ENCODE measurements at regions not wholly inside any gene's neighbourhood (a gene's known extent, or its start where the extent isn't known, plus 50 kb on each side); places are given as distances from the start of the nearest gene placed in this dataset.

DNA sequence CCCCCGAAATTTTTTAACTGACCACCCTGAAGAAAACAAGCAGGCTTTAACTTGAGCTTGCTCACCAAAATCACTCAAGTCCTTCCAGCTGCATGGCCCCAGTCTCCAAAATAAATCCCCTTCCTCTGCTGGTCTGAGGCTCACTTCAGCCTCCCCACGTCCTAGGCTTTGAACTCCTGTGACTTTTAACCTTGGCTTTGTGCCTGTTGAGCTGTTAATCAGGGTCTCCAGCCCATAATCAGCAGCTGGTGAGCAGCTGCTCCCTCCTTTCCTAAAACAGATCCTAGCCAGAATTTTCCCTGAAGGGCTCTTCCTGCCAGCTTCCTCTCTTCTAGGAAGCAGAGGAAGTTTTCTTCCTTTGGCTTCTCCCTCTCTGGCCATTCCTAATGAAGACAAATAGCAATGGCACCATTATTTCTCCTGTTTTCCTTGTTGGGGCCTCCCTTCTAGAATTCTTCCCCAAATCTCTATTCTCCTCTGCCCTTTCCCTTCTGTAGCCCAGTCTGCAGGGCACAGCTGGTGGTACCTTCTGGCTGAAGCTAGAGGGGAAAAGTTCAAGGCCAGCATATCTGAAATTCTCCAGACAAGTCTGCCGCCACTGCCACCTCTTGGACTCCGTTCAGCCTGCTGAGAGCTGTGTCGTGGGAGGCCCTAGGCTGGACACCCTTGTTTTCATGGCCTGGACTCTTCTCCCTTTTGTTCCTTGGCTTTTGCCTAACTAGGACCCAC lies 152.1 kb downstream of the NOC3L start:
- Mint-ChIP-seq H3K9me3 (ENCODE audit: low read depth) (peaks cover 3% of the 10 kb centered on the region), H3K36me3 (ENCODE audit: low read depth) (peaks cover 7% of the 10 kb centered on the region), H3K27me3 (ENCODE audit: low read depth) (no peaks in the 10 kb centered on the region), H3K4me1 (ENCODE audit: low read depth) (peaks cover 62% of the 10 kb centered on the region), H3K27ac (ENCODE audit: unreplicated experiment) (no peak overlapping the region), H3K4me3 (ENCODE audit: unreplicated experiment) (no peak overlapping the region)
- TF ChIP-seq CTCF (IDR thresholded peaks at IDR 0.05) = no peak
- DNase-seq (ENCODE audit: low spot score) = no peak

DNA sequence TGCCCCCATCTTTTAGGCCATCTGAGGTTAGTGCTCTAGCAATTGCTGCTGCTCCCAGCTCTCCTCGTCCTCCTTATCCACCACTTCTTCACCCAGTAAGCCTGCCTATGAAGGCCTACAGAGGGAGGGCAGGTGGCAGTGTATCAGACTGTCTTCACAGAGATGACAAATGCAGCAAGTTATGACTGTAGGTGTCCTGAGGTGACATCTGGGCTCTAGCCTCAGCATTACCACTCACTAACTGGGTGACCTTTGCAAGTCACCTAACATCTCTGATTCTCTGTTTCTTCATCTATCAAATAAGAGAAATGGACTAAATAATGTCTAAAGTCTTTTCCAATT lies 151.6 kb downstream of the NOC3L start:
- Mint-ChIP-seq H3K36me3 (ENCODE audit: low read depth) (peaks cover 5% of the 10 kb centered on the region), H3K9me3 (ENCODE audit: low read depth) (no peaks in the 10 kb centered on the region), H3K4me1 (ENCODE audit: low read depth) (peaks cover 57% of the 10 kb centered on the region), H3K27ac (ENCODE audit: unreplicated experiment) (no peak overlapping the region), H3K4me3 (ENCODE audit: unreplicated experiment) (no peak overlapping the region), H3K27me3 (ENCODE audit: low read depth) (no peaks in the 10 kb centered on the region)
- DNase-seq (ENCODE audit: low spot score) = no peak
- TF ChIP-seq CTCF (IDR thresholded peaks at IDR 0.05) = no peak

DNA sequence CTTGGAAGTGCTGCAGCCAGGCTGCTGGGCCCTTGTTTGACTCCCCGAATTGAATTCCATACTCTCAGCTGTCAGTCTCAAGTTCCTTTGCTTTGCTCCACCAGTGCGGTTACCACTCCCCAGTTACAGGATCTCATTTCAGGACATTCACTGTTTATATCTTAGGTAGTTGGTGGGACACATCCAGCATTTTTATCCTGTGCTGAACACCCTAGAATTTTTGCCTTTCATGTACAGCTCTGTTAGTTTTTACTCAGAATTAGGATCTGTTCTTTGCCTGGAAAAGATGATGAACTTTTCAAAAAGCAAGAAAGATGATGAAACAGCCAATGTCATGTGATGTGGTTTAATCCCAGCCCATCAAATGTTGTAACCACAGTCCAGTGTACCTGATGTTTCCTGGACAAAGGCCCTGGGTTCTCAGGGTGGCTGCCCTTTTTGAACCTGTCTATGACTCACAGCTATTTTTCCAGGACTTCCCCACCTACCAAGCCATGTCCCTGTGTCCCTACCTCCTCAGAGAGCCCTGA lies 149.7 kb downstream of the NOC3L start:
- no peak for DNase-seq (ENCODE audit: low spot score)
- Mint-ChIP-seq H3K36me3 (ENCODE audit: low read depth) (peaks cover 3% of the 10 kb centered on the region), H3K27me3 (ENCODE audit: low read depth) (no peaks in the 10 kb centered on the region), H3K9me3 (ENCODE audit: low read depth) (no peaks in the 10 kb centered on the region), H3K4me1 (ENCODE audit: low read depth) (peaks cover 62% of the 10 kb centered on the region), H3K27ac (ENCODE audit: unreplicated experiment) (peak overlapping the region; percentile 46), H3K4me3 (ENCODE audit: unreplicated experiment) (no peak overlapping the region)
- no peak for TF ChIP-seq CTCF (IDR thresholded peaks at IDR 0.05)

DNA sequence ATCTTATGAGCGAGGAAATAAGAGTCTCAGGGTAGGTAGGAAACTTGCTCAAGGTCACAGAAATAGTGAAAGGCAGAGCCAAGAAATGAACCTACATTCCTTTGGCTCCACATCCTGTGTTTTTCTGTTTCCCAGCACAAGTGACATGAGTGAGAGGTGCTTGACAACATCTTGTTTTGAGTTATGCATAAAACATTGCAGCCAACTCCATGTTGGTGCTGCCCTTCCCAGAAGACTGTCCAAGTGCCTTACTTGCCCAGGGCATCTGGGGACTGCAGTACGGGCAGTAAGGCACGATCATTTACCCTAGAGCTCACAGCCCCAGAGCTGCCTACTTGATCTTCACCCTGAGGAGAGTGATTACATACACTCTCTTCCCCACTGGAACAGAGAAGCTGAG lies 148.8 kb downstream of the NOC3L start:
- Mint-ChIP-seq H3K36me3 (ENCODE audit: low read depth) (peaks cover 3% of the 10 kb centered on the region), H3K4me3 (ENCODE audit: unreplicated experiment) (no peak overlapping the region), H3K27me3 (ENCODE audit: low read depth) (no peaks in the 10 kb centered on the region), H3K27ac (ENCODE audit: unreplicated experiment) (peak overlapping the region; percentile 13), H3K4me1 (ENCODE audit: low read depth) (peaks cover 60% of the 10 kb centered on the region), H3K9me3 (ENCODE audit: low read depth) (no peaks in the 10 kb centered on the region)
- TF ChIP-seq CTCF (IDR thresholded peaks at IDR 0.05) = no peak
- no peak for DNase-seq (ENCODE audit: low spot score)

- H3K9me3 Mint-ChIP-seq (ENCODE audit: low read depth) = no peaks in the 10 kb centered on the region
- no peak overlapping the region for H3K4me3 Mint-ChIP-seq (ENCODE audit: unreplicated experiment)
Observed at GRCh38 chr10:94214481-94214893, 148.3 kb downstream of the NOC3L start.

More at GRCh38 chr10:94214481-94214893, 148.3 kb downstream of the NOC3L start:
- Mint-ChIP-seq H3K36me3 (ENCODE audit: low read depth) (peaks cover 3% of the 10 kb centered on the region), H3K27ac (ENCODE audit: unreplicated experiment) (peak overlapping the region; percentile 13), H3K4me1 (ENCODE audit: low read depth) (peaks cover 61% of the 10 kb centered on the region), H3K27me3 (ENCODE audit: low read depth) (no peaks in the 10 kb centered on the region)
- no peak for TF ChIP-seq CTCF (IDR thresholded peaks at IDR 0.05)
- no peak for DNase-seq (ENCODE audit: low spot score)
